GM19023 (cell line): ENCODE measurements at regions not wholly inside any gene's neighbourhood (a gene's known extent, or its start where the extent isn't known, plus 50 kb on each side); places are given as distances from the start of the nearest gene placed in this dataset.
"Not testable (repeated sequence)": the region's sequence is repeated elsewhere in the genome, so short reads cannot be mapped to it uniquely, and the experiment has no call there.

Source experiments
- ATAC-seq: cut with Tn5 transposase; IDR thresholded peaks from one replicate; pipeline ENCODE4 v1.9.1; 2021; ENCODE audit warnings: mild to moderate bottlenecking, moderate library complexity; ENCODE audit not compliant: unreplicated experiment

DNA sequence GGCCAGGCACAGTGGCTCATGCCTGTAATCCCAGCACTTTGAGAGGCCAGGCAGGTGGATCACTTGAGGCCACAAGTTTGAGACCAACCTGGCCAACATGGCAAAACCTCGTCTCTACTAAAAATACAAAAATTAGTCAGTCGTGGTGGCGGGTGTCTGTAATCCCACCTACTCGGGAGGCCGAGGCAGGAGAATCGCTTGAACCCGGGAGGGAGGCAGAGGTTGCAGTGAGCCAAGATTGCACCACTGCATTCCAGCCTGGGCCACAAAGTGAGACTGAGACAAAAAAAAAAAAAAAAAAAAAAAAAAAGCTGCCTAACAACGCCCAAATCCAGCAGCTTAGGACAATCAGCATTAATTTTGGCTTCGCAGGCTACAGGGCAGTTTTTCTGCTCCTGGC, 167.1 kb downstream of the GOSR1 start:
- ATAC-seq, result not testable (repeated sequence)

DNA sequence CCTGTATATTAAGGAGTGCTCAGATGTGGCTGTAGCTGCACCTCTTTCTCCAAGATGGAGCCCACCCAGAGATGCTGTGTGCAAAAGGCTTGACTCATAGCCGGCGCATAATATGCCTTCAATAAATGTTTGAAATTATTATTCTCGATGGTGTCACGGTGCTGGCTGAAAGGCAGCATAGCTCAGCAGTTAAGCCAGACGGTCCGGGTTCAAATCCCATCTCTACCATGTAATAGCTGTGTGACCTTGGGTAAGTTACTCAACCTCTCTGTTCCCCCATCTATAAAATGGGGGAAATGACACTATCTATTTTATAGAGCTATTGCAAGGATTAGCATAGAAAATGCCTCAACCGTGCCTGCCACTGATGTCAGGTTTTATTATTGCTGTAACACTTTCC, 164.2 kb downstream of the GOSR1 start:
- not testable (repeated sequence) for ATAC-seq

DNA sequence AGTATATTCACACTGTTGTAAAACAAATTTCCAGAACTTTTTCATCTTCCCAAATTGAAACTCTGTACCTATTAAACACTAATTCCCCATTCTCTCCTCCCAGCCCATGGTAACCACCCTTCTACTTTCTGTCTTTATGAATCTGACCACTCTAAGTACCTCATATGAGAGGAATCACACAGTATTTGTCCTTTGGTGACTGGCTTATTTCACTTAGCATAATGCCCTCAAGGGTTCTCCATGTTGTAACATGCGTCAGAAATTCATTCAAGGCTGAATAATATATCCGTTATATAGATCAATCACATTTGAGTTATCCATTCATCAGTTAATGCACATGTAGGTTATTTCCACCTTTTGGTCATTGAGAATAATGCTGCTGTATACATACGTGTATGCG, 162.2 kb downstream of the GOSR1 start:
- not testable (repeated sequence) for ATAC-seq

DNA sequence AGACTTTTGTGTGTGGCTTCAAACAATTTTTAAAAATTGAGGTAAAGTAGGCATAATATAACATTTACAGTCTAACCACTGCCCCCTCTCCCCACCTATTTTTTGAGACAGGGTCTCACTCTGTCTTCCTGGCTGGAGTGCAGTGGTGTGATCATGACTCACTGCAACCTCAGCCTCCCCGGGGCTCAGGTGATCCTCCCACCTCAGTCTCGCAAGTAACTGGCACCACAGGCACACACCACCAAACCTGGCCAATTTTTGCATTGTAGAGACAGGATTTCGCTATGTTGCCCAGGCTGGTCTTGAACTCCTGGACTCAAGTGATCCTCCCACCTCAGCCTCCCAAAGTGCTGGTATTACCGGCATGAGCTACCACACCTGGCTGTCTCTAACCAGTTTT, 161.8 kb downstream of the GOSR1 start:
- ATAC-seq, result not testable (repeated sequence)

DNA sequence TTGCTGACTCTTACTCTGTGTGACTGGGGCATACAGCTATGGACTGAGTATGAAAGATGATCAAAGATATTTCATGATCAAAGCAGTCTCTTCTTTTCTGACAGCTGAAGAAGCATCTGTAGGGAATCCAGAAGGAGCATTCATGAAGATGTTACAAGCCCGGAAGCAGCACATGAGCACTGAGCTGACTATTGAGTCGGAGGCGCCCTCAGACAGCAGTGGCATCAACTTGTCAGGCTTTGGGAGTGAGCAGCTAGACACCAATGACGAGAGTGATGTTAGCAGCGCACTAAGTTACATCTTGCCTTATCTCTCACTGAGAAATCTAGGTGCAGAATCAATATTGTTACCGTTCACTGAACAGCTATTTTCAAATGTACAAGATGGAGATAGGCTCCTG, 154.4 kb downstream of the GOSR1 start:
- not testable (repeated sequence) for ATAC-seq

DNA sequence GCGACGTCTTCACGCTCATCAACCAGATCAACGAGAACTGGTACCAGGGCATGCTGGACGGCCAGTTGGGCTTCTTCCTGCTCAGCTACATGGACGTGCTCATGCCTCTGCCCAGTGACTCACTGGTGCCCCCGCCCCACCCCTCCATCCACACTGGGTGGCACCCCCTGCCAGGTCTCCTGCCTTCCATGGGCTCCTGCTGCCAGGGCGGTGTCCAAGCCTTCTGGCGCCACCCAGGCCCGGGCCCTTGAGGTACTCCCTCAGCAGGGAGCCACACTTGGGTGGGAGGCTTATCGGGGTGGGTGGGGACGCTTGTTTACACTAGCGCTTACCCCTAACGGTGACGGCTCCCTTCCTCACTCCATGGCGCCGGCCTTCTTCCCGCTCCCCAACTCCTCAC, 148.2 kb downstream of the GOSR1 start:
- not testable (repeated sequence) for ATAC-seq

DNA sequence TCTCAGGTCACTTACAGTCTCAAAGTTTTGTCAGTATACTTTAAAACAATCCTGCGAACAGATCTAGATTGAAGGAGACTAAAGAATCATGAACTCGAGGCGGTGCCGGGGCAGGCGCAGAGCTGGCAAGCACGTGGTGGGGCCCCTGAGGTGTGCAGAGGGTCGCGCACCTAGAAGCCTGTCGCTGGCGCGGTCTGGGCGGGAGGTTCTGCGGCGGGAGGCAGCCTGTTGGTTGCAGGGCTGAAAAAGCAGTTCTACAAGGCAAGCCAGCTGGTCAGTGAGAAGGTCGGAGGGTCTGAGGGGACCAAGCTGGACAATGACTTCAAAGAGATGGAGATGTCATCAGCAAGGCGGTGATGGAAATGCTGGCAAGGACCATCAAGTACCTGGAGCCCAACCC, 147.0 kb downstream of the GOSR1 start:
- ATAC-seq, result not testable (repeated sequence)

DNA sequence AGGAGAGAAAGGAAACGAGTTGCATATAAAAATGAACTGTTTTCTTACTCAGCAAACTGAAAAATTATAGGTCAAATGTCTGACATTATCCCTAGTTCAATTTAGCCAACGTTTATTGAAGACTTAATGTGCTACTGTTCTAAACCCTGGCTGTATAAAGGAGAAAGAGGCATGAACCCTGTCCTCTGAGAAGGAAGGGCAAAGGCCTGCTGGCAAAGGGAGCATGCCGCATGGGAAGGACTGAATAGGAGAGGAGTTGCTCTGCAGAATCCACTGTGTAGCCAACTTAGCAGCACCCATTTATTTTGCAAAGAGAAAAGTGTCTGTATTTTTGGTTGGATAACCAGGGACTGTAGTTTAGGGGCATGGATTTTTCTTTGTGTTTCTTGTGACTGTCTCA, 132.5 kb downstream of the GOSR1 start:
- not testable (repeated sequence) for ATAC-seq

DNA sequence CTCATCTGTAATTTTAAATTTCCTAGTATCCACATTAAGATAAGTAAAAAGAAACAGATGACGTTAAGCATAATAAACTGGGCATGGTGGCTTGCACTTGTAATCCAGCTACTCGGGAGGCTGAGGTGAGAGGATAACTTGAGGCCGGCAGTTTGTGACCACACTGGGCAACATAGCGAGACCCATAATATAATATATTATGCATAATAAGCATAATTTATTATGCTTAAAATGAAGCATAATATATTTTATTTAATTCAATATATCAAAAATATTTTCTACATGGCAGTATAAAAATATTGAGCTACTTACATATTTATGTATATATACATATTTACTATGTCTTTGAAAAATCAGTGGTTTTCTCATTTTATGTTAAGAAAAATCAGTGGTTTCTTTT, 128.3 kb downstream of the GOSR1 start:
- no peak for ATAC-seq

DNA sequence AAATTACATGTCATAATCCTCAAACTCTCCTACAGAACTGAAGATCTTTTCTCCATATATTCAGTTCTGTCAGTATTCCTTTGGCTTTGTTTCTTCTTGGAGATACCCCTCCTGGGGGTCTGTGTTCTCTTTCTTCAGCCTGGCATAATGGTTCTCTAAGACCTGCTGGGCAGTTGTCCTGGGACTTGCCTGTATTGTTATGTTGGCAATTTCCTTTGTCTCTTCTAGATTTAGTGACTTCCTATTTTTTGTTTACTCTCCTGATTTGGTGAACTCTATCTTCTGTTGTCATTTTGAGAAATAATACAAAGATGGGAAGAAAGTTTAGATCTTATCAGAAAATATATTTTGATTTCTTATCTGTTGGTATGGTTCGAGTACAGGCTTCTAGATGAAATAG, 127.8 kb downstream of the GOSR1 start:
- no peak for ATAC-seq

DNA sequence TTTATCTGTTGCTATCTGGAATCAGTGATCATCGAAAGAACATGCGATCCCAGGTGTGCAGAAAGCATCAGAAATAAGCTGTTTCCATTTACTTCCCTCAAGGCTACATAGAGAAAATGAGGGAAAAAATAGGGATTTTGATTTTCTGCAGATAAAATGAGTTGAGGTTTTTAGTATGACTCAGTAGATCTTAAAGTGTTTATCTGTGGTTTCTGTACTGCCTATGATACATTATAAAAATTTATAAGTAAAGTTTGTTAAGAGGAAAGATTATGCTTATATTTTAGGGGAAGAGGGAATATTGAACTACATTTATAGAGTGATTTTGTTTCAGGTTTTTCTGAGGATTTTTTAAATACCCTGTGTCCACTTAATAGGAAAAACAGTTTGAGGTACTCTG, 125.2 kb downstream of the GOSR1 start:
- not testable (repeated sequence) for ATAC-seq

DNA sequence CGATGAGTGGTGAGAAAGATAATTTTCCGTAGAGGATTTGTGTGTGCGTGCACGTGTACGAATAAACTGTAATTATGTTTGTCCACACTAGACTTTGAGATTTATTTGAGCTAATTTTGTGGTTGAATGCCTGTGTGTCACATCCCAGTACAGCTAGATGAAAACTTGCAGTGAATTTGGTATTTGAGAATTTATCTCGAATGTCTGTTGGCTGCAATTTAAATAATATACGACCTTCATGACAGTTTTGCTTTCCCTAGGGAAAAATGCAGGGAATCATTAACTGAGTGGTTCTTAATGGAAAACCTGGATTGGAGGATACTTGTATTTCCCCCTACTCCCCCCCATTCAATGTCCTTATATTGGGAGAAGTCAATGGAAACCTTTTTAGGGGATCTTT, 124.8 kb downstream of the GOSR1 start:
- ATAC-seq, result not testable (repeated sequence)

DNA sequence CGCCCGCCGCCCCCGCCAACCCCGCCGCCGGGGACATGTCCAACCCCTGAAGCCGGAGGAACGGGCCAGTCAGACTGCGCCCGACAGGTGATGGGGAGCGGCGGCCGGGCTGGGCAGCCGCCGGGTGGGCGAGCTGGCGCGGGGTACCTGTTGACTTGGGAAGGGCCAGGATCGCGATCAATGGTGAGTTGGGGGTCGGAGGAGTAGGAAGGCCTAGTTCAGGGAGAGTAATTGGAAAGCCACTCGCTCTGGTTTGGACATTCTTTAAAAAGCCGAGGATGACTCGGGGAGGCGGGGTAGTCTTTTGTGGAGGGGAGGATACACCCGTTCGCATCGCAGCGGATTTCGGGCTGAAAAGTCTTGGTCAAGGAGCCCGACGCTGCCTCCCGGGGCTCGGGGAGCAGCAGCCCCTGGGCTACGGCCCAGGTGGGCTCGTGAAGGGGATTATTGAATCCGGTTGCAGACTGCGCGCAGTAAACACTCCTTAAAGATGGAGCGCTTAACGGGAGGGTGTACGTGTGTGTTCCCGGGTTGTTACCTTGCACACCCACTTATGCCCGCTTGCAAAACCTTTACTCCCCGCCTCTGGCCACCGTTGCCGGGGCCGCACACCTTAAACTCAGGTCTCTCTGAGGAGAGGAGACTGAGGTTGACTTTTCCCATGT, 123.8 kb downstream of the GOSR1 start:
- ATAC-seq, result peak; percentile 9

DNA sequence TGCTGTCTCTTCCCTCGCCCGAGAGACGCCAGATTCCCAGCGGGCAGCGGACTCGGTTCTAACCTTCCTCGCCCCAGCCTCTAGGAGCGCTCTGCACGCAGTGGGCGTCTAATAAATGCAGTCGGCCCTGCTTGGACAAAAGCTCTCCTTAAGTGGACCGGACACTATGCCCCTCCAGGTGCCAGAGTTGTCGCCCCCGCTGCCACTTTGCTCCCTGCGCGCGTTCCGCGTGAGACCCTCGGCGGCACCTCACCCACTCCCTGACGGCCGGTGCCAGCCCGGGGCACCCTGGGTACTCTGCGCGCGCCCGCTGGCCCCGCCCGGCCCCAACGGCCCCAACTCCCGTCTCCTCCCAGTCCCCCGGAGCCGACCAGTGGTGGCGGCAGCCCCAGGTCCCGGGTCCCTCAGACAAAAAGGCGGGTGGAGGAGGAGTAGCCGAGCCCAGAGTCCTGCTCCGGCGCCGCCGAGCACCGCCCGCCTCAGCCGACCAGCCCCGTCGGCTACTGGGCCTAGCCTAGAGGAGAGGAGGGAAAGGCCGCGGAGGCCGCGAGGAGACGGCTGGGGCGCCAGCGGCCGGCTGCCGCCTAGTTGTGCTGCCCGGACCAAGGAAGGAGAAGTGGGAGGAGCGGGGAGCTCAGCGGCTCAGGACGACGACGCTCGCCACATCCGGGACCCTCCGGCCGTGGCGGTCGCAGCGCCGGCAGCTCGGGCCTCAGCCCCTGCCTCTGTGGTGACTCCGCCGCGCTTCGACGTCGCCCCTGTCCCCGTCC, 123.0 kb downstream of the GOSR1 start:
- ATAC-seq, result peak; percentile 81

DNA sequence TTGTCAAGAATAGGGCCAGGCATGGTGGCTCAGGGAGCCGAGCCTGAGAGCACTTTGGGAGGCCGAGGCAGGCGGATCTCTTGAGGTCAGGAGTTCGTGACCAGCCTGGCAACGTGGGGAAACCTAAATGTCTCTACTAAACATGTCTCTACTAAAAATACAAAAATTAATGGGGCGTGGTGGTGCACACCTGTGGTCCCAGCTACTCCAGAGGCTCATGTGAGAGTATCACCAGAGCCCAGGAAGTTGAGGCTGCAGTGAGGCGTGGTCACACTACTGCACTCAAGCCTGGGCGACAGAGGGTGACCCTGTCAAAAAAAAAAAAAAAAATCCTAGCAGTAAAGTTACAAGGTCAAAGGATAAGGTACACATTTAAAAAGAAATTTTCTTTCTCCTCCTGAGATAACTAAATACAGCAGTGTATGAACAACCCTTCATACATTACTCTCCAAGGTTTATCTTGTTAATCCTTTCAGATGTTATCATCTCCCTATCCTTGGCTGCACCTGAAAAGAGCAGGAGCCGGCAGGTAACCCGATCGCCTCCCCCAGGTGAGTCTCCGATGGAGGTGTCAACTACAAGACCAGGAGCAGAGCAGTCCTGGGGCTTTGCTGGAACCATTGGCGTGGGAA, 122.3 kb downstream of the GOSR1 start:
- ATAC-seq, result no peak

DNA sequence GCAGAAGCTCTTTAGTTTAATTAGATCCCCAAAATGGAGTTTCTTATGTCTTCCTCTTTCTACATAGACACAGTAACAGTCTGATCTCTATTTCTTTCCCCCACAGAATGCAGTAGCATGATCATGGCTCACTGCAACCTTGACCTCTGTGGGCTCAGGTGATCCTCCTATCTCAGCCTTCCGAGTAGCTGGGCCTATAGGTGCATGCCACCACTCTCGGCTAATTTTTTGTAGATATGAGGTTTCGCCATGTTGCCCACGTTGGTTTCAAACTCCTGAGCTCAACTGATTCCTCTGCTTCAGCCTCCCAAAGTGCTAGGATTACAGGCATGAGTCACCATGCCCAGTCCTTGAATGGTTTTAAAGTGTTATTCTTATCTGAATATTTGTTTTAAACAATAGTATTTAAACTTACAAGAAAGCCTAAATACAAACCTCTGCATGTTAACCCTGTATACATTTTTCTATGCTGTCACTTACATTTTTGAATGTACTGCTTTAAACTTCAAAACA, 120.6 kb downstream of the GOSR1 start:
- ATAC-seq, result no peak

DNA sequence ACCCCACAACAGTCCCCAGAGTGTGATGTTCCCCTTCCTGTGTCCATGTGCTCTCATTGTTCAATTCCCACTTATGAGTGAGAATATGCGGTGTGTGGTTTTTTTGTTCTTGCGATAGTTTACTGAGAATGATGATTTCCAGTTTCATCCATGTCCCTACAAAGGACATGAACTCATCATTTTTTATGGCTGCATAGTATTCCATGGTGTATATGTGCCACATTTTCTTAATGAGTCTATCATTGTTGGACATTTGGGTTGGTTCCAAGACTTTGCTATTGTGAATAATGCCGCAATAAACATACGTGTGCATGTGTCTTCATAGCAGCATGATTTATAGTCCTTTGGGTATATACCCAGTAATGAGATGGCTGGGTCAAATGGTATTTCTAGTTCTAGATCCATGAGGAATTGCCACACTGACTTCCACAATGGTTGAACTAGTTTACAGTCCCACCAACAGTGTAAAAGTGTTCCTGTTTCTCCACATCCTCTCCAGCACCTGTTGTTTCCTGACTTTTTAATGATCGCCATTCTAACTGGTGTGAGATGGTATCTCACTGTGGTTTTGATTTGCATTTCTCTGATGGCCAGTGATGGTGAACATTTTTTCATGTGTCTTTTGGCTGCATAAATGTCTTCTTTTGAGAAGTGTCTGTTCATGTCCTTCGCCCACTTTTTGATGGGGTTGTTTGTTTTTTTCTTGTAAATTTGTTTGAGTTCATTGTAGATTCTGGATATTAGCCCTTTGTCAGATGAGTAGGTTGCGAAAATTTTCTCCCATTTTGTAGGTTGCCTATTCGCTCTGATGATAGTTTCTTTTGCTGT, 120.0 kb downstream of the GOSR1 start:
- not testable (repeated sequence) for ATAC-seq

DNA sequence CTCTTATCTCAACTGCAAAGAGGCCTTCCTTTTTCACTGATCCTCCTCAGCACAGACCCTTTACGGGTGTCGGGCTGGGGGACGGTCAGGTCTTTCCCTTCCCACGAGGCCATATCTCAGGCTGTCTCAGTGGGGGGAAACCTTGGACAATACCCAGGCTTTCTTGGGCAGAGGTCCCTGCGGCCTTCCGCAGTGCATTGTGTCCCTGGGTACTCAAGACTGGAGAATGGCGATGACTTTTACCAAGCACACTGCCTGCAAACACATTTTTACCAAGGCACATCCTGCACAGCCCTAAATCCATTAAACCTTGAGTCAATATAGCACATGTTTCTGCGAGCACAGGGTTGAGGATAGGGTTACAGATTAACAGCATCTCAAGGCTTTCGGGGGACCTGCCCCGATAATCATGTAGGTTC, 117.8 kb downstream of the GOSR1 start:
- ATAC-seq, result not testable (repeated sequence)

DNA sequence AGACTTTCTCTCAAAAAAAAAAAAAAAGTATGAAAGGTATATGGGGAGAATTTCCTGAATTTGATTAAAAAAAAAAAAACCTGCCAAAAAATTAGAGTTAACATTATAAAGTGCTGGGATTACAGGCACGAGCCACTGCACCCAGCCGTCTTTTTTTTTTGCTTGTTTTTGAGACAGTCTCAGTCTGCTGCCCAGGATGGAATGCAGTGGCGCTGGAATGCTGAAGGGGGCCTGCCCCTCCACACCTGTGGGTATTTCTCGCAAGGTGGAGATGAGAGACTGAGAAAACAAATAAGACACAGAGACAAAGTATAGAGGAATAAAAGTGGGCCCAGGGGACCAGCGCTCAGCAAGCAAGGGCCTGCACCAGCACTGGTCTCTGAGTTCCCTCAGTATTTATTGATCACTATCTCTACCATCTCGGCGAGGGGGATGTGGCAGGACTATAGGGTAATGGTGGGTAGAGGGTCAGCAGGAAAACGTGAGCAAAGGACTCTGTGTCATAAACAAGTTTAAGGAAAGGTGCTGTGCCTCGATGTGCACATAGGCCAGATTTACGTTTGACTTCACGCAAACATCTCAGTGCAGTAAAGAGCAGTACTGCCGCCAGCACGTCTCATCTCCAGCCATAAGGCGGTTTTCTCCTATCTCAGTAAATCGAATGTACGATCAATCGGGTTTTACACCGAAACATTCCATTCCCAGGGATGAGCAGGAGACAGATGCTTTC, 117.2 kb downstream of the GOSR1 start:
- ATAC-seq, result no peak

DNA sequence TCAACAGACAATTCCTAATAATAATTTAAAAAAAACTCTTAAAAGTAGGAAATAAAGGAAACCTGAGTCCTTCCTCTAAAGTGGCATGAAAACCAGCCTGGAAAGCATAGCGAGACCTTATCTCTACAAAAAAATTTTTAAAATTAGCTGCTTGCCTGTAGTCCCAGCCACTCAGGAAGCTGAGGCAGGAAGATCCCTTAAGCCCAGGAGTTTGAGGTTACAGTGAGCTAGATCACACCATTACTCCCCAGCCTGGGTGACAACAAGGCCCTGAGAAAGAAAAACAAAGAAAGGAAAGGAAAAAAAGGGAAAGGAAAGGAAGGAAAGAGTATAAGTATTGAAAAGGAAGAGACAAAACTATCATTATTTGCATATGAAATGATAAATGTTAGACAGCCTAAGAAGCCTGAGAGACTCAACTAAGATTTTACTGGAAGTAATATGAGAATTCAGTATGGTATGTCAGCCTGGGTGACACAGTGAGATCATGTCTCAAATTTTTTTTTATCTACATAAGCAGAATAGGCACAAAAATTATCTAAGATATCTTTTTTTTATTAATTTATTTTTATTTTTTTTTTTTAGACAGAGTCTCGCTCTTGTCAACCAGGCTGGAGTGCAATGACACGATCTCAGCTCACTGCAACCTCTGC, 113.0 kb downstream of the GOSR1 start:
- ATAC-seq, result no peak
